ENCODE measurements at regions not wholly inside any gene's neighbourhood (a gene's known extent, or its start where the extent isn't known, plus 50 kb on each side); places are given as distances from the start of the nearest gene placed in this dataset.
"Not testable (repeated sequence)": the region's sequence is repeated elsewhere in the genome, so short reads cannot be mapped to it uniquely, and the experiment has no call there.

DNA sequence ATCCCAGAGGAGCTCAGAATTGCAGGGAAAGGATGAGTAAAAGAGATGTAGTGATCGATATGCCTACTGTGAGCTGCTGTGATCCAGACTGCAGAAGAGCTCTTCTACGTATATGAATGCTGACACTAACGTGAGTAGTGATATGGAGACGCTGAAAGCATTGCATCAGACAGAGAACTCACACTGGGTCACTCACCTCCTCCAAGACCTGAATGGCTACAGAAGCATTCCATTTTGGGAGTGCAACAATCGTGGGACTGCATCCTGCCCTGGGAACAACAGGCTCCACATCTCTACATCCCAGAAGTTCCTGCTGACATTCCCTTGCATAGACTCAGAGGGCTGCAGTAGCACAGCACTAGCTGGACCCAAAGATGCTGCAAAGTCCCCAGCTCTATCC, 755.9 kb upstream of the MEF2C start:
- H3K4me3 ChIP-seq (ENCODE audit: low read depth, low read length): no peak overlapping the region
- TF ChIP-seq, protein P1, sequence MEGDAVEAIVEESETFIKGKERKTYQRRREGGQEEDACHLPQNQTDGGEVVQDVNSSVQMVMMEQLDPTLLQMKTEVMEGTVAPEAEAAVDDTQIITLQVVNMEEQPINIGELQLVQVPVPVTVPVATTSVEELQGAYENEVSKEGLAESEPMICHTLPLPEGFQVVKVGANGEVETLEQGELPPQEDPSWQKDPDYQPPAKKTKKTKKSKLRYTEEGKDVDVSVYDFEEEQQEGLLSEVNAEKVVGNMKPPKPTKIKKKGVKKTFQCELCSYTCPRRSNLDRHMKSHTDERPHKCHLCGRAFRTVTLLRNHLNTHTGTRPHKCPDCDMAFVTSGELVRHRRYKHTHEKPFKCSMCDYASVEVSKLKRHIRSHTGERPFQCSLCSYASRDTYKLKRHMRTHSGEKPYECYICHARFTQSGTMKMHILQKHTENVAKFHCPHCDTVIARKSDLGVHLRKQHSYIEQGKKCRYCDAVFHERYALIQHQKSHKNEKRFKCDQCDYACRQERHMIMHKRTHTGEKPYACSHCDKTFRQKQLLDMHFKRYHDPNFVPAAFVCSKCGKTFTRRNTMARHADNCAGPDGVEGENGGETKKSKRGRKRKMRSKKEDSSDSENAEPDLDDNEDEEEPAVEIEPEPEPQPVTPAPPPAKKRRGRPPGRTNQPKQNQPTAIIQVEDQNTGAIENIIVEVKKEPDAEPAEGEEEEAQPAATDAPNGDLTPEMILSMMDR (conservative IDR thresholded peaks at IDR 0.05; ENCODE audit: low read depth, low read length): no peak
- no peak for DNase-seq (ENCODE audit: low read depth)

DNA sequence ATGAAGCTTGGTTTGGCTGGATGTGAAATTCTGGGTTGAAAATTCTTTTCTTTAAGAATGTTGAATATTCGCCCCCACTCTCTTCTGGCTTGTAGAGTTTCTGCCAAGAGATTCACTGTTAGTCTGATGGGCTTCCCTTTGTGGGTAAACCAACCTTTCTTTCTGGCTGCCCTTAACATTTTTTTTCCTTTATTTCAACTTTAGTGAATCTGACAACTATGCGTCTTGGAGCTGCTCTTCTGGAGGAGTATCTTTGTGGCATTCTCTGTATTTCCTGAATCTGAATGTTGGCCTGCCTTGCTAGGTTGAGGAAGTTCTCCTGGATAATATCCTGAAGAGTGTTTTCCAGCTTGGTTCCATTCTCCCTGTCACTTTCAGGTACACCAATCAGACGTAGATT, 751.2 kb upstream of the MEF2C start:
- not testable (repeated sequence) for H3K4me3 ChIP-seq (ENCODE audit: low read depth, low read length); DNase-seq (ENCODE audit: low read depth)

DNA sequence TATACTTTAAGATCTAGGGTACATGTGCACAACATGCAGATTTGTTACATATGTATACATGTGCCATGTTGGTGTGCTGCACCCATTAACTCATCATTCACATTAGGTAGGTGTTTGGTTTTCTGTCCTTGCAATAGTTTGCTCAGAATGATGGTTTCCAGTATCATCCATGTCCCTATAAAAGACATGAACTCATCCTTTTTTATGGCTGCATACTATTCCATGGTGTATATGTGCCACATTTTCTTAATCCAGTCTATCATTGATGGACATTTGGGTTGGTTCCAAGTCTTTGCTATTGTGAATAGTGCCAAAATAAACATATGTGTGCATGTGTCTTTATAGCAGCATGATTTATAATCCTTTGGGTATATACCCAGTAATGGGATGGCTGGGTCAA, 747.1 kb upstream of the MEF2C start:
- DNase-seq (ENCODE audit: low read depth); H3K4me3 ChIP-seq (ENCODE audit: low read depth, low read length): not testable (repeated sequence)

DNA sequence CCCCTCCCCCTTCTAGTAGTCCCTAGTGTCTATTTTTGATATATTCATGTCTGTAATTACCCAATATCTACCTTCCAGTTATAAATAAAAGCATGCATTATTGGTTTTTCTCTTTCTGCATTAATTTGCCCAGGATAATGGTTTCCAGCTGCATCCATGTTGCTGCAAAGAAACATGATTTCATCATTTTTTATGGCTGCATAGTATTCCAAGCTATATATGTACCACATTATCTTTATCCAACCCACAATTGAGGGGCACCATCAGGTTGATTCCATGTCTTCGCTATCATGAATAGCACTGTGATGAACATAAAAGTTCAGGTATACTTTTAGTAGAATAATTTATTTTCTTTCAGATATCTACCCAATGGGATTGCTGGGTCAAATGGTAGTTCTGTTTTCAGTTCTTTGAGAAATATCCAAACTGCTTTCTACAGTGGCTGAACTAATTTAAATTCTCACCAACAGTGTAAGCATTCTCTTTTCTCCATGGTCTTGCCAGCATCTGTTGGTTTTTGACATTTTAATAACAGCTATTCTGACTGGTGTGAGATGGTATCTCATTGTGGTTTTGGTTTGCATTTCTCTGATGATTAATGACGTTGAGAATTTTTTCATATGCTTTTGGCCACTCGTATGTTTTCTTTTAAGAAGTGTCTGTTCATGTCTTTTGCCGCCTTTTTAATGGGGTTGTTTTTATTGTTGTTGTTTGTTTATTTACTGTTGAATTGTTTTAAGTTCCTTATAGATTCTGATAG, 746.1 kb upstream of the MEF2C start:
- H3K4me3 ChIP-seq (ENCODE audit: low read depth, low read length): no peak overlapping the region
- TF ChIP-seq, protein P1 (conservative IDR thresholded peaks at IDR 0.05; ENCODE audit: low read depth, low read length): no peak
- DNase-seq (ENCODE audit: low read depth): peak; percentile 2

DNA sequence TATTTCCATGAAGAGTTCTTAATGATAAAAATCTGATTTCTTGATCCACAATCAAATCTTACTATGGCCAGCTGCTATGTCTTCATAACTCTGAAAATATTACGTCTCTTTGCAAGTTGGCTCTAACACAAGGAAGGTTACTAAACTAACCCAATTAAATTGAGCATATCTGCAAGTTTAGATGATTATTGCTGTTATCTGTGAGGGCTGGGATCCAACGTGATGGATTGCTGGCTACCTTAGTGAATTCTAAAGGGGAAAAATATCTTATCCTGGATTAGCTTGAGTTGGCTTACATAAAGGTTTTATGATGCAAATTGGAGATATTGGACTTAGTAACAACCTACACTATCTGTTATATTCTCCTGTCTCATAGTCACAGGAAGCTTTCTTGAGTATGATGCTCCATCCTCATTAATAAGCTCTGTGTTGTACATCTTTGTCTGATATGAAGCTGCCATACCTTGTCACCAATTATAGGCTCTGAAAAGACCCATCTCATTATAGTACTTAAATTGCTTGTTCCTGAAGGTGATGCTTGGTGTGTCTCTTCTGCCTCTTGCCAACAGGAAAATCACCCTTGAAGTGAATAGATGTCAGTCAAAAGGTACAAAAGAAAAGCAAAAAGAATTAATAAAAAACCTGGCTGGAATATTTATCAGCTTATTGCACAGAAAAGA, 733.0 kb upstream of the MEF2C start:
- TF ChIP-seq, protein P1 (conservative IDR thresholded peaks at IDR 0.05; ENCODE audit: low read depth, low read length): no peak
- H3K4me3 ChIP-seq (ENCODE audit: low read depth, low read length): no peak overlapping the region
- DNase-seq (ENCODE audit: low read depth): no peak

DNA sequence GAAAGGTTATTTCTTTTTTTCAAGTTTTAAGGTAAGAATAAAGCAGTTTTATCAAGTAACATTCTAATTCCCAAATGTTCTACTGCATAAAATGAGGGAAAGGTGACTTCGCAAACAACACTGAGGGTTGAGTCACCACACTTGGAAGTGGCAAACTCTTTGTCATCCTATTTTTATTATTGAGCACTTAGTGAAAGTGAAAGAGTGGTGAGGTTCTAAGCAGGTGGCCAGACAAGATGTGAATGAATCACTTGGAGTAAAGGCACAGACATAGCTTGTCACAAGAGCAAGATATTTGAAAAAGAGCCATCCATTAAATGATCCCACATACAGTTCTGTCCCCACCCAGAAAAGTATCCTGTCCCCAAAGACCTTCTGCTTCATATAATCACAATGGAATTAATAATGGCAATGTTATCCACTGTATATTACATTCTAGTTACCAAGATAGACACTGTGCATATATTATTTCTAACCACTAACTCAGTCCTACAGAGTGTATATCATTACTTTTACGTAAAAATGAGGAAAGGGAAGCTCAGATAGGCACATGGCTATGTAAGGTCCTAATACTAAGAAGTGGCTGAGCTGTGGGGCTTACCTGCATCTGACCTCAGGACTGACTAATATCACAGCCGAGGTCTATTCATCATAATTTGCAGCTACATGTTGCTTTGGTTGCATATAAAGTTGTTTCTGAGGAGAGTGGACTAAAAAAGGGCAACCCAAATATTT, 730.4 kb upstream of the MEF2C start:
- DNase-seq (ENCODE audit: low read depth): peak; percentile 4
- TF ChIP-seq, protein P1 (conservative IDR thresholded peaks at IDR 0.05; ENCODE audit: low read depth, low read length): no peak
- H3K4me3 ChIP-seq (ENCODE audit: low read depth, low read length): no peak overlapping the region

DNA sequence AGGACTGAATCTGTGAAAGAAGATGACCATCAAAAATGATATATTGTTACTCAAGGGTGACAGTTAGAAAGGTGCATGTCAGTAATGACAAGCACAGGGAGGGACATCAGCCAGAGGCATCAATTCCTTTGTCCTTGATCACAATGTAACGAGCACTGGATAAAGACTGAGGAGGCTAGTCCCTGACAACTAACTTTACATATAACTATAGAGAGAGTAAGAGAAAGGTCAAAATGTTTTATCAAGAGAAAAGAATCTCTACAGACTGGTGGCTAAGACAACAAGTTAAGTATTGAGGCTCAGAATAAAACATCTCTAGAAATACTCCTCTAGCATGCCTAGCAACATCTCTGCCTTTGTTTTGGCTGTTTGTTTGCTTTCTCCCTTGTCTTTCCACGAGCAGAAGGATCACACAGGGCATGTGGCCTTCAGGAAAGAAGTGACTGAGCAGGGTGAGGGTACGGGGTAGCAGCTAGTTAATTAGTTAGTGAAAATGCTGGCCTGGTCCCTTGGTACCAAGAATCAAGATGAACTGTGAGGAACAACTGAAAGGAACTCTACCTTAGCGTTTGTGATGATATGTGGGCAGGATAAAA, 724.1 kb upstream of the MEF2C start:
- H3K4me3 ChIP-seq (ENCODE audit: low read depth, low read length): no peak overlapping the region
- TF ChIP-seq, protein P1 (conservative IDR thresholded peaks at IDR 0.05; ENCODE audit: low read depth, low read length): no peak
- no peak for DNase-seq (ENCODE audit: low read depth)
